ENCODE measurements at regions not wholly inside any gene's neighbourhood (a gene's known extent, or its start where the extent isn't known, plus 50 kb on each side); places are given as distances from the start of the nearest gene placed in this dataset.
"Not testable (repeated sequence)": the region's sequence is repeated elsewhere in the genome, so short reads cannot be mapped to it uniquely, and the experiment has no call there.

DNA sequence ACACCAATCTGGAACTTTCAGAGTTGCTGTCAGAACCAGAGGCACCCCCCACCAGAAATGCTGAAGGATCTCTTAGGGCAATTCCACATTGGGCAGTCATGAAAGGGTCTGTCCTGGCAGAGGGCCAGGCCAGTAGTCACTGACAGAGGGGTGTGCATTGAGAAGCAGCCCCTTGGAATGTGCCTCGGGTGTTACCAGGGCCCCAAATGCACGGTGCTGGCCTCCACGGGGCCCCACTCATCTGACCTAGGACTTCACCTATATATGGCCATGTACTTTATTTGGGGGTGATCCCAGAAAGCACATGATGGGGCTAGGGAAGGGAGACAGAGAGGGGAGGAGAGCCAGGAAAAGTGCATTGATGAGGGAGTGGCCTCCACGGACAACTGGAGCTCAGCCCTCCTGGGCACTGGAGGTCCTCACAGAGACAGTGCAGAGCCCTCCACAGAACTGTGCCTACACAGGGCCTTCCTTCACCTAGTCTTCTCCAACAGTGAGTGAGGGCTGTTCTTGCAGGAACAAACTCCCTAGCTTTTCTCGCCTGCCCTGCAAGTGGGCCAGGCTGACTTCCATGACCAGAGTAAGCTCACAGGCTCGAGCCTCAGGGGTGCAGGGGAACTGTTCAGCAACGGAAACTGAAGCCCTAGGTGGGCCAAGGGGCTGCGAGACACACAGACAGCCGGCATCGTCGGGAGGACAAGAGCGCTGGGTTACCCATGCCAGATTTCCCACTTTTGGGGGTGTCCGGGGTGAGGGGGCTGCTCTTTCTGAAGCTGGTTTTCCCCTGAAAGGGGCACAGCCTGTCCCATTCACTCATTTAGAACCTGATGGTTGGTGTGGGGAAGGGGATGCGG lies 136.2 kb downstream of the HMX1 start:
- no peak for DNase-seq

DNA sequence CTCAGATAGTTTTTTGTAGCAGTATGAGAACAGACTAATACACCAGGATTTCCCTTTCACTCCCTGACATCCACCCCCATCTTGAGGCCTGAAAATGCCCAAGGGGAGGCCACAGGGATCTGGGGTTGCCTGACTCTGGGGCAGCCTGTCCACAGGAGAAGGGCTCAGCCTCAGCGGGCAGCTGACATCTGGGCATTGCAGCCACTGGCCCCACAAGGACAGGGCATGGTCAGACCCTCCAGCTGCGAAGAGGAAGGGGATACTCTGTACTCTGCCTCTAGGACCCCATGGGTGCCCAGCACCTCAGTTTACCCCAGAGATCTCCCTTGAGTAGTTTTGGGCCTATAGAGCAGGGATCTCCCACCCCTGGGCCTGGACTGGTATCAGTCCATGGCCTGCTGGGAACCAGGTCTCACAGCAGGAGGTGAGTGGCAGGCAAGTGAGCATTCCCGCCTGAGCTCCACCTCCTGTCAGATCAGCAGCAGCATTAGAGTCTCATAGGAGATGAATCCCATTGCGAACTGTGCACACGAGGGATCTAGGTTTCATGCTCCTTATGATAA lies 138.9 kb downstream of the HMX1 start:
- DNase-seq = no peak

DNA sequence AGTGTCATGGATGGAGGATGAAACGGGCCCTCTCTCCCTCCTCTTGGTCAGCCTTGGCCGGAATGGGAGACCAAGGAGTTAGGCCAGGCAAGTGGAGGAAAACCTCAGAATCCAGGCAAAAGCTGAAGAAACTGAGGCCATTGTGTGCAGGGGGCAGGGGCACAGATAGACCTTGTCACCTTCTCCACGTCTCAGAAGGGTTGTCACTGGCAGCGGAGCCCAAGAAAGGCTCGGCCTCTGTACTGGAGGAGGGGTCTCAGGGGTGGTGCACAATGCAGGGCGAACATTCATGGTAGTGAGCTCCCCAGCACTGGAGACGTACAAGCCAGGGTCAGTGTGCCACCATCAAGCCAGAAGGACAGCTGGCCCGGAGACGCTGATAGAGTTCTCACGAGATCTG lies 139.5 kb downstream of the CPZ start:
- no peak for DNase-seq

DNA sequence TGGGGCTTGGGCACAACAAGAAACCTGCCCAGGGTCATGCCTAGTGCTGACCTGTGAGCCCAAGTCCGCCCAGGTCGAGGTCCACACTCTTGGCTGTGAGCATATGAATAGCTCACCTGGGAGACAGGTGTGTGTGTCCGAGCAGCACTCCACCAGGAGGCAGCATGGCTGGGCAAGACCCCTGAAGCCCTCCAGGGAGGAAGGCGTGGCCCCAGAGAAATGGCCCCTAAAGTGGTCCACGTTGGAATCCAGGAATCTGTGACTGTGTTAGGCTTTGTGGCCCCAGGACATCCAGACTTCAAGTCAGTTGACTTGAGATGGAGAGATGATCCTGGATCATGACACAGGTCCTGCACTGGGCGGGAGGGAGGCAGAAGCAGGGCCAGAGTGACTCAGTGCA lies 138.8 kb downstream of the CPZ start:
- DNase-seq = no peak

- no peak for DNase-seq
Observed at GRCh38 chr4:8730681-8731080, 138.1 kb downstream of the CPZ start.

DNA sequence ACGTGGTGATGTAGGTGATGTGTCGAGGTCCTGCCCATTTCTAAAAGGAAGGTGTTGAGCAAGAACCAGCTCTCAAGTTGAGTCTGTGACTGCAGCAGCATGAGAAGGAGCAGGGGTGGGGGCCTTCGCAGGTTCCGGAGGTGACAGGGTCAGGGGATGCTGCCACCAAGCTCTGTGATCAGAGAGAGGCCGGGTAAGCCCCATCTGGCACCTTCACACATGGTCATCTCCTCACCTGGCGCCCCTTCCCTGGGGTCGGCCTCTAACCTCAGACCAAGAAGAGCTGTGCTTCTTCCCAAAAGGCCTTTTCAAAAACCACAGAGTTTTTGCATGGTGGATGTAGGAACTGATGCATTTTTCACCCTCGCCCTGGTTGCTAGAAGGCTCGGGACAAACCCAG lies 137.6 kb downstream of the CPZ start:
- no peak for DNase-seq

GRCh38 chr4:8729408-8730149 lies 137.0 kb downstream of the CPZ start:
- DNase-seq = peak; percentile 10

GRCh38 chr4:8728536-8729407 lies 136.2 kb downstream of the CPZ start:
- DNase-seq = peak; percentile 4

GRCh38 chr4:8727546-8728510 lies 135.3 kb downstream of the CPZ start:
- DNase-seq = peak; percentile 16

- peak; percentile 6 for DNase-seq
Observed at GRCh38 chr4:8727131-8727530, 134.6 kb downstream of the CPZ start.

GRCh38 chr4:8726344-8726851 lies 133.8 kb downstream of the CPZ start:
- DNase-seq = peak; percentile 16

DNA sequence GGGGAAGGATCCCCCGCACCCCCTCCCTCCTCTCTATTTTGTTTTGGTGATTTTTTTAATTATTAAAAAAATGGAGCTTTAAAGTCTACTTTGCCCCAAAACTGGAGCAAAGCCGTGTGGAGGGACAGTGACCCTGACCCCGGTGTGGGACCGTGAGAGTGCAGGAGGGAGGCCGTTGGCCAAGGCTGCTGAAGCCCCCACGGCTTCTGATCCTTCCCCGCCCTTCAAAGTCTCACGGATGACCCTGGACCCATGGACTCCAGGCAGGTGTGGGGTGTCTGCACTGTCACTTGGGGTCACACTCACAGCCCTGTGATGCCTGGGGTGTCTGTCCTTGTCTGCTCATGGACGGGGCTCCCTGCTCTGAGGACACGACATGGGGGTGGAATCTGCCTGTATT lies 133.3 kb downstream of the CPZ start:
- DNase-seq = no peak

- DNase-seq = peak; percentile 11
Observed at GRCh38 chr4:8725071-8725841, 132.7 kb downstream of the CPZ start.

GRCh38 chr4:8724436-8725070 lies 132.0 kb downstream of the CPZ start:
- DNase-seq = peak; percentile 10

- DNase-seq = peak; percentile 9
Observed at GRCh38 chr4:8723222-8723980, 130.8 kb downstream of the CPZ start.

DNA sequence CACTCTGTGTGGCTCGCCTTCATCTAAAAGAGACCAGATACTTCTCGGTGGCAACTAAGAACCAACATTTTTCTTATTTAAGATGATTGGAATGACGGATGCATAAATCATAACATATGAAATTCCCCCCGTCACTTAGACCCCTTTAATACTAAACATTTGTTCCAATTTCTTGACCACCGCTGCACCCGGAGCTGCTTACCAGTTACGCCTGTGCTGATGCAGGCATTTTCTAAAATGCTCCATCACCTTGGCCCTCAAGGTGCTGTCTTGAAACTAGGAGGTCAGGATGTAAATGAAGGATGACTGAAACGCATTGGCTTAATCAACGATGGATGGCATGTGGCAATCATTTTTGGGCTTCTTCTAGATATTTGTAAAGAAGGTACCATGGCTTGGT lies 130.0 kb downstream of the CPZ start:
- no peak for DNase-seq

DNA sequence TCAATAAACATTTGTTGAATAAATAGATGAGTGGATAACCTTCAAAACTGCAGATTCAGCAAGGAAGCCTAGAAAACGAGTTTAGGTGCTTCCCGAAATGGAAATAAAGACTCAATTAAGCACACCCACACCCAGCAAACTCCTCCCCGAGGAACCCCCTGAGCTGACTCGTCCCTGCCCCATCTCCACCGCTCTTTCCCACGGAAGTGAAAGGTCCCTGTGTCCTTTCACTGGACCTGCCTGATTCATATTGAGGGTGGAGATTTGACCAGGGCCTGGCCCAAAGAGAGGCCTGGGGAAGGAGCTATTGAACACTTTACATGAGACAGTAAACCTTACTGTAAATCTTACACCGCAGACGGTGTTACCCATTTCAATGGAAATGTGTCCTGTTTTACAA lies 129.1 kb downstream of the CPZ start:
- peak; percentile 4 for DNase-seq

GRCh38 chr4:8719421-8719820 lies 126.9 kb downstream of the CPZ start:
- peak; percentile 14 for DNase-seq

DNA sequence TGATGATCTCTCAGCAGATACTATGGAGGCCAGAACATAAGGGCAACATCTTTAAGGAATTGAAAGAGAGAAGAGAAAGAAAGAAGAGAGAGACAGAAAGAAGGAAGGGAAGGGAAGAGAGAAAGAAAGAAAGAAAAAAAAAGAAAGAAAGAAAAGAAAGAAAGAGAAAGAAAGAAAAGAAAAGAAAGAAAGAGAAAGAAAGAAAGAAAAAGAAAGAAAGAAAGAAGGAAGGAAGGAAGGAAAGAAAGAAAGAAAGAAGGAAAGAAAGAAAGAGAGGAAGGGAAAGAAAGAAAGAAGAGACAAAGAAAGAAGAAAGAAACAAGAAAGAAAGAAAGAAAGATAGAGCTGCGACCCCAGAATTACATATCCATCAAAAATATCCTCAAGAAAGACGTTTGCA lies 124.9 kb downstream of the CPZ start:
- DNase-seq = not testable (repeated sequence)

All from right hindlimb (tissue), 1 donor.